Activated CD4-positive, CD25-positive, alpha-beta regulatory T cell treated with anti-CD3 and anti-CD28 coated beads, Interleukin-2, amount 50 U/mL, for 24 hours (primary cell): ENCODE measurements at regions not wholly inside any gene's neighbourhood (a gene's known extent, or its start where the extent isn't known, plus 50 kb on each side); places are given as distances from the start of the nearest gene placed in this dataset.
"Not testable (repeated sequence)": the region's sequence is repeated elsewhere in the genome, so short reads cannot be mapped to it uniquely, and the experiment has no call there.

ENCODE experiments used
- ATAC-seq, 2 donors: fragments of 150-1000 bp; cut with Tn5 transposase; one replicate each; pipeline ENCODE4 v1.10.0; 2021; ENCODE audit warnings: mild to moderate bottlenecking in 1 of 2, moderate library complexity in 1 of 2

- not testable (repeated sequence) for ATAC-seq
These were observed 398.6 kb downstream of the DMRTA1 start for GRCh38 chr9:22845243-22845642.

- no peak for ATAC-seq
These were observed 409.4 kb downstream of the DMRTA1 start for GRCh38 chr9:22855980-22856379.

GRCh38 chr9:22857316-22857715 is 410.7 kb downstream of the DMRTA1 start:
- no peak for ATAC-seq

GRCh38 chr9:22863106-22863505 is 416.5 kb downstream of the DMRTA1 start:
- no peak for ATAC-seq

DNA sequence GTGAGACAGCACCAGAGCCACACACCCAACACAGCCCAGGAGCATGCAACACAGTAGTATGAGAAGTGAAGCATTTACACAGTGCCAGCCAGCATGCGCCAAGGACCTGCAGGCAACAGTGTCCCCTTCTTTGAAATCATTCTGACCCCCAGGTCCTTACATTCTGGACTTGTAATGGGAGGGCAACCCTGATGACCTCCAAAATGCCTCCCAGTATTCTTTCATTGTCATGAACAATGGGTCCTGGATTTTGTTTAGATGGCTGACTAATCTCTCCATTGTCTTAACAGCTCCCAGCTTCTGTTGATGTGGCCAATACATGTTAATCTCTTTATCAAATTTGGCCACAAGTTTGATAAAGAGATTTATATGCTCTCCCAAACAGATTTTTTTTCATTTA is 417.1 kb downstream of the DMRTA1 start:
- no peak for ATAC-seq

DNA sequence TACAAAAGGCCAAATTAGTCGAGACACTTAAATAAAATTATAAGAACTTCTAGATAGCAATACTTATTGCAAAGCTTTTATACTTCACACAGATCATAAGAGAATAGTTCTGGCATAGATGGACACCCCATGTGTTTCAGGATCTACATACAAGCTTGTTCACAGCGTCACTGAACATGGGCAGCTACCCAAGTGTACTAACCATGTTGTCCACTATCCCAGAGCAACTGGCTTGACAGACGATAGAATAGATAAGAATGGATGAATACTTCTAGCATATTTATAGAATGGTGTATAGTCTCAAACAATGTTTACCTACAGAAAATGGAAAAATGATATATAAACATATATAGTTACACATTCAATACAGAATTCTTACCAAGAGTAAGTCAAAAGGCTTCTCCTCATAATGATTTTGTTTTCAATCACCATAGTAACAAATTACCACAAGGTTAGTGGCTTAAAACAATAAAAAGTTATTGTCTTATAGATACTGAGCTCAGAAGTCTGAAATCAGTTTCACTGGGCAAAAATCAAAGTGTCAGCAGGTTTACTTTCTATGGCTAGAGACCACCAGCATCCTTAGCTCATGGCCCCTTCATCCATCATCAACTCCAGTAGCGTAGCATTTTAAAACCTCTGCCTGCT is 446.7 kb downstream of the DMRTA1 start:
- ATAC-seq: no peak

DNA sequence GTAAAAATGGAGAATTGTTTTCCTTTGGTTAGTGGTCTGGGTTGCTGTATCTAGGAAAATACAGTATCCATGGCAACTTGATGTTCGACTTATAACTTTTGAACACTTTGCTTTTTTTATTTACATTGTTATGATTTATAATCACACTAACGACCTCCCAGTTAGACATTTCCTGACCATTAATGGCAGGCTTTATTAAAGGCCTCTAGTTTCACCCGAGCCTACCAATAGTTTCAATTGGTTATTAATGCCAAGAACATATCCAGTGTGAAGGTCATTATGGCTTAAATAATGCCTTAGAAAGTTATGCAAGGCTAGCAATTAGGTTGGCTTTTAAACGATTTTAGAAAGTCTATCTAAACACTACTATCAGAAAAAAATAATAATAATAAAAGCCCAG is 452.0 kb downstream of the DMRTA1 start:
- ATAC-seq: no peak

GRCh38 chr9:22911632-22912031 is 465.0 kb downstream of the DMRTA1 start:
- ATAC-seq: no peak

GRCh38 chr9:22913026-22913425 is 466.4 kb downstream of the DMRTA1 start:
- ATAC-seq: no peak

- ATAC-seq: no peak
These were observed 466.9 kb downstream of the DMRTA1 start for GRCh38 chr9:22913518-22913917.

DNA sequence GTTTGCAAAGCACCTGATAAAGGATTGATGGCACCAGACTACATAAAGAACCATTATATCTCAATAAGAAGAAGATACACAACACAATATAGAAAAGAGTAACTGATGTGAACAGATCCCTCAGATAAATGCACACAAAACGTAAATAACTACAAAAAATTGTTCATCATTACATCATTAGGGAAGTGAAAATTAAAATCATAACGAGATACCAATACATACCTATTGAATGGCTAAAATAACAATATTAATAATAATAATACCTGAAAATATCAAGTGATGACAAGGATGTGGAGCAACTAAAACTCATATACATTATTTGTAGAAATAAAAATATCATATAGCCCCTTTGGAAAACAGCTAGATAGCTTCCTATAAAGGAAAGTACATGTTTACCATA is 469.5 kb downstream of the DMRTA1 start:
- ATAC-seq: no peak

DNA sequence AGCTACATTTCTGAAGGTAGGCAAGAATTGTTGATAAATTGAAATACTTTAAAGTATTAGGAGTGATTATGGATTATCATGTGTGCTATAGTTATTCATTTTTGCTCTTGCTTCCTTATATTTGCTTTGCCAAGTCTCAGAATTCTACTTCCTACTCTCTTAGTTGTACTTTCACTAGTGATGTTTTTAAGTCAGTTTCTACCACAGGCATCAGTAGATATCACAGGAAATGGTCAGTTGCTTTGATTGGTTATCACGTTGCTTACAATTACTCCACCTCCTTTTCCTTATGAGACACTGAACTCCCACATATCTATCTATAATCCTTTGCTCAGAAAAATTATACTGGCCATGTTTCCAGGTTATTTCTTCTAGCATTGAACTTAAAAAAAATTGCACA is 472.8 kb downstream of the DMRTA1 start:
- no peak for ATAC-seq

GRCh38 chr9:22921742-22922141 is 475.1 kb downstream of the DMRTA1 start:
- ATAC-seq: no peak

DNA sequence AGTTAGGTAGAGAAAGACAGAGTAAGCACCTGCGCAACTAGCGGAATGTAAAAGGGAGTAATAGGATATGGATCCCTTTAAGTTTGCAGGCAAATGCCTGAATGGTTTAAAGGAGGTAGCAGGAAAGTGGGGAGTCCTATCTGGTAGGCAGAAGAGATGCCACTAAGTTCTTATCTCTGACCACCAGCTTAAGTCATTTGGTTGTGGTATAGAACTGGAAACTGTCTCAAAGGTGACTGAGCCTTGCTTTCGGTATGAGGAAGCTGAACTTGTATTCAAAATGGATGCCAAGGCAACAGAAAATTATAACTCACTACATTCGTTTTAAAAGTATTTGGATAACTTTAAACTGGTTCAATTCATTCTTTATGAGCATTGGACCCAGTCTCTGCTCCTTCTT is 475.6 kb downstream of the DMRTA1 start:
- no peak for ATAC-seq

DNA sequence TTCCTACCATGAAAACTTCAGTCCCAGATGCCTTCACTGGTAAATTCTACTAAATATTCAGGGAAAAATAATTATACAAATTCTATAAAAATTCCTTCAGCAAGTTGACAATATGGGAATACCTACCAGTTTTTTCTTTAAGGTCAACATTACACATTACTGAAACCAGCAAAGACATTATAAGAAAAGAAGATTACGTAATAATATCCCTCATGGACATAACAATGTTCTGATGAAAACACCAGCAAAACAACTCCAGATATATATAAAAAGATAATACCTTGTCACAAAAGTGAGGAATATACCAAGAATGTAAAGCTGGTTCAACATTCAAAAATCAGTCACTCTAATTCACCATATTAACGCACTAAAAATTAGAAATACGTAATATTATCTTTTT is 507.9 kb downstream of the DMRTA1 start:
- no peak for ATAC-seq

DNA sequence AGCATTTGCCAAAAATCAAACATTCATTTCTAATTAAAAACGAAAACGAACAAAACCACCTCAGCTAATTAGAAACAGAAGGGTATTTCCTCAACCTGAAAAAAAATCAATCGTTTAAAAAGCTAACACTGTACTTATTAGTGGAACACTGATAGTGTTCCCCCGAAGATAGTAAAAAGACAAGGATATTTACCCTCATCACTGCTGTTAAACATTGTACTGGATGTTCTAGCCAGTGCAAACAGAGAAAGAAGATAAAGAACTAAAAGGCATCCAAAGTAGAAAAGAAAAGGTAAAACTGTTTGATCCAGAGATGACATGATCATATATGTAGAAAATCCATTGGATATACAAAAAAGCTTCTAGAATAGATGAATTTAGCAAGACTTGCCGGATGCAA is 508.3 kb downstream of the DMRTA1 start:
- ATAC-seq: no peak

DNA sequence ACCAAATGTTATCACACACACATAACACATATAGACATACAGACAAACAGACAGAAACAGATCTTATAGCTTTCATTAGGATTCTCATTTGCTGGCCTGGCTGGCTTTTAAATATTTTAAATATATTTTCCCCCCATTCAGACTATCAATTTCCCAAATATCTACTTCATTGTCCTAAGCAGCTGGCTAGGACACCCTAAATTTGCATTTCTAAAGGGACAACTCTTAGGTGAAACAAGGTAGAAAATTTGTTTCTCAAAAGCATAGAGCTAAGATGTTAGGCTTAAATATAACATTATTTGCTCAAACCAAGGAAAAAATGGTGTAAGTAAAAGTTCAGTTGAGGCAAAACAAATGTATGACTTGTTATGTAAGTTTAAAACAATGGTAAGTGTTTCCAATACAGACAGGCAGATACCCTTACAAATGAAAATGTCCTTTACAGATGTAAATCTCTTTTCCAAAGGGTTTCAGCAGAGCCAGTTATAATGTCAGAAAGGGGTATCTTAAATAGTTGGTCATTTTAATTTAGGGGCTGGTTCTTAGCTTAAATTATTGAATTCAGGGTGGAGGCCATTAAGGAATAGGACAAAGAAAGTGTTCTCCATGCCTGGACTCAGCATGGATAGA is 522.8 kb downstream of the DMRTA1 start:
- ATAC-seq: no peak

DNA sequence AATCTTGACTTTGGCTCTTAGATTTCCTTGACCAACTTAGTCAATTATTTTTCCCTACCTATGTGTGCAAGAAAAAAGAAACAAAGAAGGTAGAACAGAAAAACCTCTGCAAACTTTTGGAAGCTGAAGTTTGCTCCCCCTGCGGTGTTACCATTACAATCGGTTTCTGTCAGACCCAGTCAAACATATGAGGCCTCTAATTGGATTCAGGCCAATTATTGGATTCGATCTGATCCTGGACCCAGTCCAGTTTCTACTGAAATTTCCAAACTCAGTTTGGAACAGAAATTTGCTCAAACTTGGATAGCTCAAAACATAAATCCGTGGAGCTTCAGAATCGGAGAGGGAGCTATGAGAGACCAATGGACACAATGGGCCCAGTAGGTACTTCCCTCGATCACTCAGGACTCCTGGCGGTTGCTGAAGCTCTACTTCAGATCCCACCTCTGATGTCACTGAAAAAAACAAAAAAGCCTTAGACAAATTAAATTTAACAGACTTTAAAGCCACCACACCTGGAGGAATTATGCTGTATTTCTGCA is 523.9 kb downstream of the DMRTA1 start:
- no peak for ATAC-seq

DNA sequence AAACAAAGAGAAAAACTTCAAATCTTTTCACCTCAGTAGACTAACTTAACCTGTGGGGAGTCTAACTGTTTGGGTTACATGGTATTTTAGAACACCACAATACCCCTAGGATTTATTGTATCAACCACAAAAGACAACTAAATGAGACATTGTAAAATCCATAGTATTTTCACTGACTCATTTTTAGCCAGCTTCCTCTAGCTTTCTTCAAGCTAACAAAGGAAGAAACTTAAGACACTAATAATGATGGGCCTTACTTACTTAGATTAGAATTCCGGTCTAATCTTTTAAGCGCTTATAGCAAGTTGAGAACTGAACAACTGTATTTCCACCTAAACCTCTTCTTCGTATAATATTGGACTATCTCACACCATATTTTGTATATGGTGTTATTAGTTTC is 529.3 kb downstream of the DMRTA1 start:
- ATAC-seq: no peak

- ATAC-seq: no peak
These were observed 529.8 kb downstream of the DMRTA1 start for GRCh38 chr9:22976454-22976853.

GRCh38 chr9:22980429-22980828 is 533.8 kb downstream of the DMRTA1 start:
- not testable (repeated sequence) for ATAC-seq

DNA sequence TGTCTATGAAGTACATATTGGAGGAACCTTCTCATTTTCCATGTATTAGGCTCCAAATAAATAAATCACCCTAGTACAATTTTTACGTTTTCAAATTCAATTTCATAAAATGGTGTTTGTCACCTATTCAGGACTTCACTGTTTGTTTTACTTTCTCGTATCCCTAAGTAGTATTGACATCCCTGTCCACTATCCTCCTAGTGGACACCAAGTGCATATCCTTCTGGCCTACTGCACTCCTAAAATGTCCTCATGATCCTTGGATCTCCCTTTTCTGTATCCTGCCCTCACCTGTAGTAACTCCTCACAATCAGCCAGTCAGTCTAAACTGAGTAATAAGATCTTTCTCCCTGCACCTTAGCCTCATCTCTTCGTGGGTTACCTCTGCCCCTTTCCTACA is 539.9 kb downstream of the DMRTA1 start:
- no peak for ATAC-seq

GRCh38 chr9:22990349-22990748 is 543.7 kb downstream of the DMRTA1 start:
- no peak for ATAC-seq

- no peak for ATAC-seq
These were observed 546.2 kb downstream of the DMRTA1 start for GRCh38 chr9:22992780-22993179.

DNA sequence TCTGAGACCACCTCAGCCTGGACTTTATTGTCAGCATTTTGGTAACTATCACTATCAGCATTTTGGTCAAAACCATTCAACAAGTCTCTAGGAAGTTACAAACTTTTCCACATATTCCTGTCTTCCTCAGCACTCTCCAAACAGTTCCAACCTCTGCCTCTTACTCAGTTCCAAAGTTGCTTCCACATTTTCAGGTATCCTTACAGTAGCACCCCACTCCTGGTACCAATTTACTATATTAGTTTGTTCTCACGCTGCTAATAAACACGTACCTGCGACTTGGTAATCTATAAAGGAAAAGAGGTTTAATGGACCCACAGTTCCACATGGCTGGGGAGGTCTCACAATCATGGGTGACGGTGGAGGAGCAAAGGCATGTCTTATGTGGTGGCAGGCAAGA is 551.3 kb downstream of the DMRTA1 start:
- no peak for ATAC-seq
